Ishikawa (cell line): ENCODE measurements at regions not wholly inside any gene's neighbourhood (a gene's known extent, or its start where the extent isn't known, plus 50 kb on each side); places are given as distances from the start of the nearest gene placed in this dataset.

Experiments used
- EP300 ChIP-seq: IDR thresholded peaks from 2 replicates; pipeline ENCODE4 v1.6.1; 2012; ENCODE audit warnings: borderline replicate concordance
- TAF1 ChIP-seq: IDR thresholded peaks from 2 replicates; pipeline ENCODE4 v1.6.1; 2012; ENCODE audit warnings: low read depth, mild to moderate bottlenecking
- TCF12 ChIP-seq: IDR thresholded peaks from 2 replicates; pipeline ENCODE4 v1.6.1; 2012; ENCODE audit warnings: low read depth
- TF ChIP-seq, protein P1 (sequence below): IDR thresholded peaks from 2 replicates; pipeline ENCODE4 v1.6.1; 2012; ENCODE audit warnings: low read depth, mild to moderate bottlenecking

DNA sequence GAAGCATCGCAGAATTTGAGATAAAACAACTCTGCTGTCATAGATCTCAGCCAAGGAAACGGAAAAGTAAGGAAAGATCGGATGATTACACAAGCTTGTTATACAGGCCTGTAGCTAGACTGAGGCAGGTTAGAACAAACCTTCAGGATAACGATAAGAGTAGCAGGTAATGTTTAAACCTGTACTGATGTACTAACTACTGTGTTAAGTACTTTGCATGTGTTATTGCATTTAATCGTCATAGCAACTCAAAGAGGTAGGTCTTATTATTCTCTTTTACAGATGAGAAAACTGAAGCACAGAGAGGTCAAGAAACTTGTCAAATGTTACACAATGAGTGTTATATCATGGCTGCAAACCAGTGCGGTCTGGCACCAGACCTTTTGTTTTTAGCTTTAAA, 352.5 kb downstream of the GPAM start:
- TF ChIP-seq, protein P1, sequence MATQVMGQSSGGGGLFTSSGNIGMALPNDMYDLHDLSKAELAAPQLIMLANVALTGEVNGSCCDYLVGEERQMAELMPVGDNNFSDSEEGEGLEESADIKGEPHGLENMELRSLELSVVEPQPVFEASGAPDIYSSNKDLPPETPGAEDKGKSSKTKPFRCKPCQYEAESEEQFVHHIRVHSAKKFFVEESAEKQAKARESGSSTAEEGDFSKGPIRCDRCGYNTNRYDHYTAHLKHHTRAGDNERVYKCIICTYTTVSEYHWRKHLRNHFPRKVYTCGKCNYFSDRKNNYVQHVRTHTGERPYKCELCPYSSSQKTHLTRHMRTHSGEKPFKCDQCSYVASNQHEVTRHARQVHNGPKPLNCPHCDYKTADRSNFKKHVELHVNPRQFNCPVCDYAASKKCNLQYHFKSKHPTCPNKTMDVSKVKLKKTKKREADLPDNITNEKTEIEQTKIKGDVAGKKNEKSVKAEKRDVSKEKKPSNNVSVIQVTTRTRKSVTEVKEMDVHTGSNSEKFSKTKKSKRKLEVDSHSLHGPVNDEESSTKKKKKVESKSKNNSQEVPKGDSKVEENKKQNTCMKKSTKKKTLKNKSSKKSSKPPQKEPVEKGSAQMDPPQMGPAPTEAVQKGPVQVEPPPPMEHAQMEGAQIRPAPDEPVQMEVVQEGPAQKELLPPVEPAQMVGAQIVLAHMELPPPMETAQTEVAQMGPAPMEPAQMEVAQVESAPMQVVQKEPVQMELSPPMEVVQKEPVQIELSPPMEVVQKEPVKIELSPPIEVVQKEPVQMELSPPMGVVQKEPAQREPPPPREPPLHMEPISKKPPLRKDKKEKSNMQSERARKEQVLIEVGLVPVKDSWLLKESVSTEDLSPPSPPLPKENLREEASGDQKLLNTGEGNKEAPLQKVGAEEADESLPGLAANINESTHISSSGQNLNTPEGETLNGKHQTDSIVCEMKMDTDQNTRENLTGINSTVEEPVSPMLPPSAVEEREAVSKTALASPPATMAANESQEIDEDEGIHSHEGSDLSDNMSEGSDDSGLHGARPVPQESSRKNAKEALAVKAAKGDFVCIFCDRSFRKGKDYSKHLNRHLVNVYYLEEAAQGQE: no peak
- no peak for TF ChIP-seq TAF1
- TF ChIP-seq EP300: no peak
- no peak for TF ChIP-seq TCF12
